ENCODE measurements at regions not wholly inside any gene's neighbourhood (a gene's known extent, or its start where the extent isn't known, plus 50 kb on each side); places are given as distances from the start of the nearest gene placed in this dataset.

DNA sequence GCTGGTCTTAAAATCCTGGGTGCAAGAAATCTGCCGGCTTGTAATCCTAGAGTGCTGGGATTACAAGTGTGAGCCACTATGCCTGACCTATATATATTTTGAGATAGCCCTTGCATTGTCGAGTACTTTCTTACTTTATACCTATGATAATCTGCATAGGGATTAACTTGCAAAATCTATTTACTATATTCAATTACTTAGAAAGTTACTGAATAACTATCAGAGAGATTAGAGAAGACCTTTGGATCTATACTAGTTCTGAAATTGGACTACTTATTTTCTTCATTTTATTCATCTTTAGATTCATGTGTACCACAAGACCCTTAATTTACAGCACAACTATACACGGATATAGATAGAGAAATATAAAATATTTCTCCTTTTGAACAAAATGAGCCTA is 1766.0 kb downstream of the NCAM2 start:
- intact Hi-C loops (cut with micrococcal nuclease): no loop called here
- Histone ChIP-seq H3K4me2 (ENCODE audit: low read length) (no peak overlapping the region), H3K27me3 (ENCODE audit: insufficient read depth, low read length) (no peaks in the 10 kb centered on the region), H4K20me1 (ENCODE audit: insufficient read depth) (no peaks in the 10 kb centered on the region), H2AFZ (ENCODE audit: low read depth, low read length, poor library complexity, severe bottlenecking) (no peak overlapping the region), H3K9ac (ENCODE audit: low read length) (no peak overlapping the region), H3K79me2 (ENCODE audit: insufficient read depth, low read length) (no peaks in the 10 kb centered on the region), H3K36me3 (ENCODE audit: control insufficient read depth in 1 of 2, insufficient read depth in 2 of 2, low read length in 2 of 2) (no peaks in the 10 kb centered on the region), H3K9me2 (ENCODE audit: insufficient read depth) (no peaks in the 10 kb centered on the region), H3K27ac (ENCODE audit: low read depth, low read length) (no peak overlapping the region), H3K4me3 (replicated peaks in 1 of 2; ENCODE audit: low read depth in 1 of 2, low read length in 2 of 2) (no peak overlapping the region), H3K4me1 (ENCODE audit: control insufficient read depth in 1 of 2, insufficient read depth in 2 of 2, low read length in 2 of 2) (no peaks in the 10 kb centered on the region), H3K9me3 (ENCODE audit: control insufficient read depth in 1 of 2, insufficient read depth in 1 of 2, low read depth in 1 of 2, low read length in 2 of 2) (peaks cover 8 to 21% of the 10 kb centered on the region in 2 experiments; a peak in 2 of 4 replicates)
- ChIA-PET CTCF (no interaction called here), RAD21 (ENCODE audit: low non-redundant PET in 1 of 2, low total read pairs in 2 of 2, uncharacterized antibody in 2 of 2, unreplicated experiment in 2 of 2) (no interaction called here), POLR2A (no interaction called here)
- DNase-seq (ENCODE audit: low read depth, low spot score): no peak
- no TSS peak for BruUV-seq (replicated peaks)
- no peak for ATAC-seq
- TF ChIP-seq CBX3 (IDR thresholded peaks at IDR 0.05; ENCODE audit: low read depth): no peak
- TF ChIP-seq TCF7L2 (IDR thresholded peaks at IDR 0.05; ENCODE audit: borderline replicate concordance, extremely low read depth, insufficient read depth, insufficient read length): no peak
- TF ChIP-seq, protein P1, sequence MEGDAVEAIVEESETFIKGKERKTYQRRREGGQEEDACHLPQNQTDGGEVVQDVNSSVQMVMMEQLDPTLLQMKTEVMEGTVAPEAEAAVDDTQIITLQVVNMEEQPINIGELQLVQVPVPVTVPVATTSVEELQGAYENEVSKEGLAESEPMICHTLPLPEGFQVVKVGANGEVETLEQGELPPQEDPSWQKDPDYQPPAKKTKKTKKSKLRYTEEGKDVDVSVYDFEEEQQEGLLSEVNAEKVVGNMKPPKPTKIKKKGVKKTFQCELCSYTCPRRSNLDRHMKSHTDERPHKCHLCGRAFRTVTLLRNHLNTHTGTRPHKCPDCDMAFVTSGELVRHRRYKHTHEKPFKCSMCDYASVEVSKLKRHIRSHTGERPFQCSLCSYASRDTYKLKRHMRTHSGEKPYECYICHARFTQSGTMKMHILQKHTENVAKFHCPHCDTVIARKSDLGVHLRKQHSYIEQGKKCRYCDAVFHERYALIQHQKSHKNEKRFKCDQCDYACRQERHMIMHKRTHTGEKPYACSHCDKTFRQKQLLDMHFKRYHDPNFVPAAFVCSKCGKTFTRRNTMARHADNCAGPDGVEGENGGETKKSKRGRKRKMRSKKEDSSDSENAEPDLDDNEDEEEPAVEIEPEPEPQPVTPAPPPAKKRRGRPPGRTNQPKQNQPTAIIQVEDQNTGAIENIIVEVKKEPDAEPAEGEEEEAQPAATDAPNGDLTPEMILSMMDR (IDR thresholded peaks at IDR 0.05 in 2 of 3, conservative IDR thresholded peaks at IDR 0.05 in 1 of 3; ENCODE audit: borderline replicate concordance in 1 of 3, insufficient read depth in 1 of 3, low read depth in 2 of 3, low read length in 2 of 3): no peak
- TF ChIP-seq ATF3 (IDR thresholded peaks at IDR 0.05): no peak
- no peak for TF ChIP-seq POLR2AphosphoS5 (IDR thresholded peaks at IDR 0.05; ENCODE audit: low read depth, low read length)
- TF ChIP-seq SRF (IDR thresholded peaks at IDR 0.05; ENCODE audit: low read depth): no peak
- no peak for TF ChIP-seq EZH2phosphoT487 (IDR thresholded peaks at IDR 0.05; ENCODE audit: borderline replicate concordance)

GRCh38 chr21:22791376-22791775 is 1793.2 kb downstream of the NCAM2 start:
- no peaks in the 10 kb centered on the region for H3K79me2 ChIP-seq (ENCODE audit: insufficient read depth, low read length)
- CTCF ChIA-PET: no interaction called here
- no peak overlapping the region for H3K4me2 ChIP-seq (ENCODE audit: low read length)
- RAD21 ChIA-PET (ENCODE audit: low non-redundant PET in 1 of 2, low total read pairs in 2 of 2, uncharacterized antibody in 2 of 2, unreplicated experiment in 2 of 2): no interaction called here
- H3K9me3 ChIP-seq (ENCODE audit: control insufficient read depth in 1 of 2, insufficient read depth in 1 of 2, low read depth in 1 of 2, low read length in 2 of 2): peaks cover 3 to 21% of the 10 kb centered on the region in 2 experiments; a peak in 2 of 4 replicates
- no peak overlapping the region for H2AFZ ChIP-seq (ENCODE audit: low read depth, low read length, poor library complexity, severe bottlenecking)
- intact Hi-C loops (cut with micrococcal nuclease): loop anchor here (5.0 kb wide), 1 partner anchor 1629 kb away; no protein-coding TSS in a partner anchor
- H3K27me3 ChIP-seq (ENCODE audit: insufficient read depth, low read length): no peaks in the 10 kb centered on the region
- H3K27ac ChIP-seq (ENCODE audit: low read depth, low read length): no peak overlapping the region
- ATAC-seq (no peak), DNase-seq (ENCODE audit: low read depth, low spot score) (no peak)
- no peak overlapping the region for H3K9ac ChIP-seq (ENCODE audit: low read length)
- TF ChIP-seq CEBPB (IDR thresholded peaks at IDR 0.05; ENCODE audit: low read depth) (no peak), JUND (IDR thresholded peaks at IDR 0.05) (no peak), CBX3 (IDR thresholded peaks at IDR 0.05; ENCODE audit: low read depth) (no peak), RAD21 (IDR thresholded peaks at IDR 0.05; ENCODE audit: low read depth) (no peak), ZBTB33 (IDR thresholded peaks at IDR 0.05; ENCODE audit: extremely low read depth, insufficient replicate concordance, low read length) (no peak), ELF1 (IDR thresholded peaks at IDR 0.05; ENCODE audit: borderline replicate concordance, low read depth) (no peak)
- TF ChIP-seq, protein P2, sequence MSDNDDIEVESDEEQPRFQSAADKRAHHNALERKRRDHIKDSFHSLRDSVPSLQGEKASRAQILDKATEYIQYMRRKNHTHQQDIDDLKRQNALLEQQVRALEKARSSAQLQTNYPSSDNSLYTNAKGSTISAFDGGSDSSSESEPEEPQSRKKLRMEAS (IDR thresholded peaks at IDR 0.05): no peak
- no peaks in the 10 kb centered on the region for H3K4me1 ChIP-seq (ENCODE audit: control insufficient read depth in 1 of 2, insufficient read depth in 2 of 2, low read length in 2 of 2)
- no peaks in the 10 kb centered on the region for H4K20me1 ChIP-seq (ENCODE audit: insufficient read depth)
- POLR2A ChIA-PET: no interaction called here
- H3K9me2 ChIP-seq (ENCODE audit: insufficient read depth): no peaks in the 10 kb centered on the region
- H3K4me3 ChIP-seq (replicated peaks in 1 of 2; ENCODE audit: low read depth in 1 of 2, low read length in 2 of 2): no peak overlapping the region
- no peaks in the 10 kb centered on the region for H3K36me3 ChIP-seq (ENCODE audit: control insufficient read depth in 1 of 2, insufficient read depth in 2 of 2, low read length in 2 of 2)
- BruUV-seq (replicated peaks): no TSS peak

Data from HCT116 (cell line).